Liver (tissue), 8 donors: ENCODE measurements at regions not wholly inside any gene's neighbourhood (a gene's known extent, or its start where the extent isn't known, plus 50 kb on each side); places are given as distances from the start of the nearest gene placed in this dataset.

Experiments
- DNase-seq: peaks from one replicate; pipeline ENCODE4 v3.0.0-alpha.2; 2017; ENCODE audit warnings: low spot score
- H3K27ac ChIP-seq, 2 donors: one replicate each; pipeline ENCODE4 v1.7.0; 2013; ENCODE audit warnings: inconsistent platforms in 2 of 2, low read length in 2 of 2, control low read depth in 1 of 2, low read depth in 1 of 2, mild to moderate bottlenecking in 1 of 2
- H3K27me3 ChIP-seq, 4 donors: one replicate each; pipeline versions ENCODE4 v1.6.1 to v1.7.0; 2013; ENCODE audit warnings: low read length in 3 of 4, inconsistent platforms in 1 of 4, mild to moderate bottlenecking in 1 of 4, moderate library complexity in 1 of 4; ENCODE audit not compliant: control insufficient read depth in 4 of 4, insufficient read depth in 4 of 4
- H3K36me3 ChIP-seq, 4 donors: one replicate each; pipeline versions ENCODE4 v1.6.1 to v1.7.0; 2013; ENCODE audit warnings: low read length in 3 of 4, mild to moderate bottlenecking in 3 of 4, low read depth in 1 of 4, moderate library complexity in 1 of 4; ENCODE audit not compliant: control insufficient read depth in 4 of 4, insufficient read depth in 3 of 4
- H3K4me1 ChIP-seq, 4 donors: one replicate each; pipeline versions ENCODE4 v1.6.1 to v1.7.0; 2013; ENCODE audit warnings: low read length in 3 of 4, mild to moderate bottlenecking in 3 of 4, moderate library complexity in 1 of 4; ENCODE audit not compliant: control insufficient read depth in 4 of 4, insufficient read depth in 4 of 4
- H3K4me3 ChIP-seq, 3 donors: one replicate each; pipeline versions ENCODE4 v1.6.1 to v1.7.0; 2013; ENCODE audit warnings: low read length in 3 of 3, control low read depth in 1 of 3, low read depth in 1 of 3, mild to moderate bottlenecking in 1 of 3
- H3K9ac ChIP-seq, 2 donors: one replicate each; pipeline ENCODE4 v1.7.0; 2013; ENCODE audit warnings: low read length in 2 of 2, mild to moderate bottlenecking in 2 of 2, moderate library complexity in 2 of 2, control low read depth in 1 of 2, low read depth in 1 of 2
- H3K9me3 ChIP-seq, 4 donors: one replicate each; pipeline versions ENCODE4 v1.6.1 to v1.7.0; 2013; ENCODE audit warnings: low read length in 3 of 4; ENCODE audit not compliant: control insufficient read depth in 4 of 4
- ATF3 ChIP-seq: IDR thresholded peaks from 2 replicates; pipeline ENCODE4 v1.6.1; 2016; ENCODE audit warnings: antibody characterized with exemption
- EGR1 ChIP-seq, 2 donors: IDR thresholded peaks; 2 replicates each; pipeline ENCODE4 v1.6.1; 2016 to 2018; ENCODE audit warnings: antibody characterized with exemption in 2 of 2, low read depth in 2 of 2
- FOXA1 ChIP-seq: IDR thresholded peaks from 2 replicates; pipeline ENCODE4 v1.6.1; 2016; ENCODE audit warnings: antibody characterized with exemption
- FOXA2 ChIP-seq: IDR thresholded peaks from 2 replicates; pipeline ENCODE4 v1.6.1; 2016; ENCODE audit warnings: antibody characterized with exemption
- GABPA ChIP-seq, 2 donors: IDR thresholded peaks in 1 of 2; conservative IDR thresholded peaks in 1 of 2; 2 replicates each; pipeline ENCODE4 v1.6.1; 2016; ENCODE audit warnings: antibody characterized with exemption in 2 of 2, mild to moderate bottlenecking in 1 of 2, moderate library complexity in 1 of 2
- HNF4A ChIP-seq, 2 donors: conservative IDR thresholded peaks; 2 replicates each; pipeline ENCODE4 v1.6.1; 2016; ENCODE audit warnings: antibody characterized with exemption in 2 of 2, mild to moderate bottlenecking in 2 of 2
- HNF4G ChIP-seq: IDR thresholded peaks from 2 replicates; pipeline ENCODE4 v1.6.1; 2016; ENCODE audit warnings: antibody characterized with exemption
- JUND ChIP-seq, 2 donors: IDR thresholded peaks; 2 replicates each; pipeline ENCODE4 v1.6.1; 2016; ENCODE audit warnings: antibody characterized with exemption in 2 of 2
- MAX ChIP-seq: IDR thresholded peaks from 2 replicates; pipeline ENCODE4 v1.6.1; 2016; ENCODE audit warnings: antibody characterized with exemption
- NR2F2 ChIP-seq: IDR thresholded peaks from 2 replicates; pipeline ENCODE4 v1.6.1; 2016; ENCODE audit warnings: antibody characterized with exemption
- RAD21 ChIP-seq, 2 donors: IDR thresholded peaks; 2 replicates each; pipeline ENCODE4 v1.6.1; 2016; ENCODE audit warnings: antibody characterized with exemption in 2 of 2, mild to moderate bottlenecking in 2 of 2
- REST ChIP-seq: IDR thresholded peaks from 2 replicates; pipeline ENCODE4 v1.6.1; 2016; ENCODE audit warnings: antibody characterized with exemption, mild to moderate bottlenecking
- RXRA ChIP-seq, 2 donors: IDR thresholded peaks; 2 replicates each; pipeline ENCODE4 v1.6.1; 2017 to 2018; ENCODE audit warnings: antibody characterized with exemption in 2 of 2, mild to moderate bottlenecking in 1 of 2
- SP1 ChIP-seq: IDR thresholded peaks from 2 replicates; pipeline ENCODE4 v1.6.1; 2018; ENCODE audit warnings: antibody characterized with exemption, mild to moderate bottlenecking
- TAF1 ChIP-seq: conservative IDR thresholded peaks from 2 replicates; pipeline ENCODE4 v1.6.1; 2016; ENCODE audit warnings: antibody characterized with exemption, mild to moderate bottlenecking
- YY1 ChIP-seq: IDR thresholded peaks from 2 replicates; pipeline ENCODE4 v1.6.1; 2016; ENCODE audit warnings: antibody characterized with exemption, mild to moderate bottlenecking
- WGBS: extraction: QIAGEN DNeasy Blood & Tissue Kit; methylation state at CpG from one replicate; pipeline ENCODE4 v1.1.7; 2013; 5-methylcytosine and 5-hydroxymethylcytosine counted together
- TF ChIP-seq, protein P1 (sequence below): fragments of 150-350 bp; IDR thresholded peaks from 2 replicates; pipeline ENCODE4 v1.5.1; 2017; ENCODE audit warnings: improper control_type of control experiment, low read depth, low read length; ENCODE audit not compliant: missing input control
- TF ChIP-seq, protein P2 (sequence below): IDR thresholded peaks from 2 replicates; pipeline ENCODE4 v1.6.1; 2016; ENCODE audit warnings: antibody characterized with exemption
- donor health status: healthy.
- donor health status: healthy.
- donor health status: healthy.
- donor health status: healthy.
- donor health status: healthy.

GRCh38 chr7:38068461-38068860 lies 109.6 kb upstream of the STARD3NL start:
- no peaks in the 10 kb centered on the region for H3K27me3 ChIP-seq
- DNase-seq: no peak
- H3K36me3 ChIP-seq: no peaks in the 10 kb centered on the region
- no peak overlapping the region for H3K9ac ChIP-seq
- no peak for TF ChIP-seq FOXA2
- TF ChIP-seq SP1: no peak
- no peak for TF ChIP-seq RXRA (IDR thresholded peaks at IDR 0.05)
- no peak for TF ChIP-seq NR2F2
- TF ChIP-seq ATF3: no peak
- TF ChIP-seq REST: no peak
- TF ChIP-seq, protein P1, sequence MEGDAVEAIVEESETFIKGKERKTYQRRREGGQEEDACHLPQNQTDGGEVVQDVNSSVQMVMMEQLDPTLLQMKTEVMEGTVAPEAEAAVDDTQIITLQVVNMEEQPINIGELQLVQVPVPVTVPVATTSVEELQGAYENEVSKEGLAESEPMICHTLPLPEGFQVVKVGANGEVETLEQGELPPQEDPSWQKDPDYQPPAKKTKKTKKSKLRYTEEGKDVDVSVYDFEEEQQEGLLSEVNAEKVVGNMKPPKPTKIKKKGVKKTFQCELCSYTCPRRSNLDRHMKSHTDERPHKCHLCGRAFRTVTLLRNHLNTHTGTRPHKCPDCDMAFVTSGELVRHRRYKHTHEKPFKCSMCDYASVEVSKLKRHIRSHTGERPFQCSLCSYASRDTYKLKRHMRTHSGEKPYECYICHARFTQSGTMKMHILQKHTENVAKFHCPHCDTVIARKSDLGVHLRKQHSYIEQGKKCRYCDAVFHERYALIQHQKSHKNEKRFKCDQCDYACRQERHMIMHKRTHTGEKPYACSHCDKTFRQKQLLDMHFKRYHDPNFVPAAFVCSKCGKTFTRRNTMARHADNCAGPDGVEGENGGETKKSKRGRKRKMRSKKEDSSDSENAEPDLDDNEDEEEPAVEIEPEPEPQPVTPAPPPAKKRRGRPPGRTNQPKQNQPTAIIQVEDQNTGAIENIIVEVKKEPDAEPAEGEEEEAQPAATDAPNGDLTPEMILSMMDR: no peak
- TF ChIP-seq JUND (IDR thresholded peaks at IDR 0.05): no peak
- TF ChIP-seq RAD21 (IDR thresholded peaks at IDR 0.05): no peak
- TF ChIP-seq MAX: no peak
- no peak for TF ChIP-seq HNF4G
- TF ChIP-seq TAF1: no peak
- TF ChIP-seq EGR1 (IDR thresholded peaks at IDR 0.05; ENCODE audit: low read depth in 2 of 2): no peak
- TF ChIP-seq FOXA1: no peak
- TF ChIP-seq, protein P2, sequence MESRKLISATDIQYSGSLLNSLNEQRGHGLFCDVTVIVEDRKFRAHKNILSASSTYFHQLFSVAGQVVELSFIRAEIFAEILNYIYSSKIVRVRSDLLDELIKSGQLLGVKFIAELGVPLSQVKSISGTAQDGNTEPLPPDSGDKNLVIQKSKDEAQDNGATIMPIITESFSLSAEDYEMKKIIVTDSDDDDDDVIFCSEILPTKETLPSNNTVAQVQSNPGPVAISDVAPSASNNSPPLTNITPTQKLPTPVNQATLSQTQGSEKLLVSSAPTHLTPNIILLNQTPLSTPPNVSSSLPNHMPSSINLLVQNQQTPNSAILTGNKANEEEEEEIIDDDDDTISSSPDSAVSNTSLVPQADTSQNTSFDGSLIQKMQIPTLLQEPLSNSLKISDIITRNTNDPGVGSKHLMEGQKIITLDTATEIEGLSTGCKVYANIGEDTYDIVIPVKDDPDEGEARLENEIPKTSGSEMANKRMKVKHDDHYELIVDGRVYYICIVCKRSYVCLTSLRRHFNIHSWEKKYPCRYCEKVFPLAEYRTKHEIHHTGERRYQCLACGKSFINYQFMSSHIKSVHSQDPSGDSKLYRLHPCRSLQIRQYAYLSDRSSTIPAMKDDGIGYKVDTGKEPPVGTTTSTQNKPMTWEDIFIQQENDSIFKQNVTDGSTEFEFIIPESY: no peak
- no peak for TF ChIP-seq GABPA (IDR thresholded peaks at IDR 0.05 in 1 of 2, conservative IDR thresholded peaks at IDR 0.05 in 1 of 2)
- TF ChIP-seq YY1: no peak
- no peak for TF ChIP-seq HNF4A (conservative IDR thresholded peaks at IDR 0.05)
- H3K27ac ChIP-seq: no peak overlapping the region
- no peaks in the 10 kb centered on the region for H3K9me3 ChIP-seq
- WGBS: 80% methylated on average over 2 of the region's 2 CpGs
- no peaks in the 10 kb centered on the region for H3K4me1 ChIP-seq
- H3K4me3 ChIP-seq: no peak overlapping the region
